Left ventricle myocardium superior (tissue), 1 donor: ENCODE measurements at regions not wholly inside any gene's neighbourhood (a gene's known extent, or its start where the extent isn't known, plus 50 kb on each side); places are given as distances from the start of the nearest gene placed in this dataset.

Experiments
- ATAC-seq: fragments of 200-7000 bp; cut with Tn5 transposase; one replicate; pipeline ENCODE4 v1.9.1; 2020; ENCODE audit warnings: mild to moderate bottlenecking, moderate library complexity
- DNase-seq: peaks from one replicate; pipeline ENCODE4 v3.0.0-alpha.2; 2020
- intact Hi-C: fragments of 100-400 bp; cut with micrococcal nuclease; formaldehyde crosslinking; loops from one replicate; pipeline ENCODE4 v1.11.0; 2022
- donor health status: DM: no; HTN: yes; CAD: no; lungs with severe emphysema.

DNA sequence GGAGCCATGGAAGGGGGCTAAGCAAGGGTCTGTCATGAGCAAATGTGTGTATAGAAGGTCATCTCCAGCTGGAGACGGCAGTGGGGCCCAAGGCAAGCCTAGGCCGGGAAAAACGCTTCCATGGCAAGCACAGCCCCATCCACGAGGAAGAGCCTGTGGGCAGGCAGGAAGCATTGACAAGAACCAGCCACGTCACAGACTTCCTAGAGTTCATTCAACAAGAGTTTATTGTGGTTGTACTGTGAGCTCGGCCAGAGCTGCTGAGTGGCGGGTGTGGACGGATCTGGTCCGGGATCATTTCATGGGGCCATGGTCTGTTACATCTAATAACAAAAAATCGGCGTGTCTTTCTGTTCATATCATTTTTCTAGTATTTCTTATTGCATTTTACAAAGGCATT lies 311.7 kb downstream of the TMEM121 start:
- DNase-seq, result no peak
- no peak for ATAC-seq
- intact Hi-C loops, result no loop called here

DNA sequence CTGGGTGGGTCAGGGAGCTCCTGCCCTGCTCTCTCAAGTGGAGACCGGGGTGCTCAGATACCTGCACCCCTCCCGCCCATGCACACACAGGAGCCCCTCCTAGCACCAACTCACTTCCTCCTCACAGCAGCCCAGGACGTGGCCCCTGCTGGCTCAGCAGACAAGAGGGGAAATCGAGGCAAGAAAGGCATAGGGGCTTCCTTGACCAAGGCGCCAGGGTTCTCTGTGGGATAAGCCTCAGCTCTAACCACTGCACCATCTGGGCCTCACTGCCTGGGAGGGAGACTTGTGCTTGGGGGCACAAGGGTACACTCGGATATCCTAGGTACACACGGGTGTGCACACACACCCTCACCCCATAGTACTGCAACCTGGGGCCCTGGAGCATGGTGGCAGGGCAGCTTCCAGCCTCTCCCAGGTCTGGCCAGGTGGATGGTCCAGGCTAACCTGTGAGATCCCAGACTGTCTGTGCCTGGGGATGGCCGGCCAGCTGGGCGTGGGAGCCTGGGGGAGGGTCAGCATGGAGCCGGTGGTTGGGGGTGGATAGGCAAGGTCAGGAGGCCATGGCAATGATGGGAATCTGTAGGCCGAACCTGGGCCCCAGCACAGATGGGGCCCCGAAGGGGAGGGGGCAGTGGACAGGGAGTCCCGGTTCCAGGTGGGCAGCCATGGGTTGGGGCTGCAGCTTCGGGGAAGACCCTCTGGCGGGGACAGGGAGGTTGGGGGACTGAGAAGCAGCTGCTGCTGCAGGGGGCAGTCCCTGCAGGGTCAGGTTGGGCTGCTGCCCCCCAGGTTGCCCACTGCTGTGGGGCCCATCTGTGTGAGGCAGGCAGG lies 312.4 kb downstream of the TMEM121 start:
- intact Hi-C loops, result no loop called here
- ATAC-seq (no peak), DNase-seq (no peak)

DNA sequence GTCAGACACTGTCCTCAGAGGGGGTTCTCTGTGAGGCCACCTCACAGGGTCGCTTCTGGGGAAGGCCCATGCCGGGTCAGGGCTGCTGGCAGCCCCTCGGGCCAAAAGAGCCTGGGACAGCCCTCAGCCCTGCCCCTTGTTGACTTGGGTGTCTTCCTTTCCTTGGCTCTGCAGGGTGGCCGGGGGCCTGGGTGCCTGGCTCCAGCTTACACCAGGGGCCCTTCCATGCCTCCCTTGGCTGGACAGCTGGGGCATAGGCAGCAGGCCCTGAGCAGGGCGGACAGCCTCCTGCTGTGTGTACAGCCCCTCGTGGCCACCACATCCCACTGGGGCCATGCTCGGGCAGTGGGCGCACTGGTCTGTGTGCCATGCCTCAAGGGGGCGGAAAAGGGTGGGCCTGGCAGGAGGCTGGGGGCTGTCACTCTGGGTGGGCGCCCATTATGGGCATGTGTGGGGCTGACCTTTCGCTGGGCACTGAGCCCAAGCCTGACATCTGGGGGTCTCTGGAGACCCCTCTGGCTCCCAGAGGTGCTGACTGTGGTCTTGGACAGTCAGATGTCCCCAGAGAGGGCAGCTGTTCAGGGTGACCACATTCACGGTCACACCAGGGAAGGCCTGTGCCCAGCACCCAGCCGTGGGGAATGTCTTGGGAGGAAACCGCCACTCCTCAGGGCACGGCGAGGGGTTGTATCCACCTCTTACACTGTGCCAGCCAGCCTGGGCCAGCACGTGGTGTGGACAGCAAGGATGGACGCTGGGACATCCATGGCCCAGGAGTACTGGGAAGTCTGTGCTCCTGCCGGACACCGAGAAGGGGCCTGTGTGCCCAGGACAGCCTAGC lies 313.3 kb downstream of the TMEM121 start:
- intact Hi-C loops, result no loop called here
- no peak for DNase-seq
- no peak for ATAC-seq

DNA sequence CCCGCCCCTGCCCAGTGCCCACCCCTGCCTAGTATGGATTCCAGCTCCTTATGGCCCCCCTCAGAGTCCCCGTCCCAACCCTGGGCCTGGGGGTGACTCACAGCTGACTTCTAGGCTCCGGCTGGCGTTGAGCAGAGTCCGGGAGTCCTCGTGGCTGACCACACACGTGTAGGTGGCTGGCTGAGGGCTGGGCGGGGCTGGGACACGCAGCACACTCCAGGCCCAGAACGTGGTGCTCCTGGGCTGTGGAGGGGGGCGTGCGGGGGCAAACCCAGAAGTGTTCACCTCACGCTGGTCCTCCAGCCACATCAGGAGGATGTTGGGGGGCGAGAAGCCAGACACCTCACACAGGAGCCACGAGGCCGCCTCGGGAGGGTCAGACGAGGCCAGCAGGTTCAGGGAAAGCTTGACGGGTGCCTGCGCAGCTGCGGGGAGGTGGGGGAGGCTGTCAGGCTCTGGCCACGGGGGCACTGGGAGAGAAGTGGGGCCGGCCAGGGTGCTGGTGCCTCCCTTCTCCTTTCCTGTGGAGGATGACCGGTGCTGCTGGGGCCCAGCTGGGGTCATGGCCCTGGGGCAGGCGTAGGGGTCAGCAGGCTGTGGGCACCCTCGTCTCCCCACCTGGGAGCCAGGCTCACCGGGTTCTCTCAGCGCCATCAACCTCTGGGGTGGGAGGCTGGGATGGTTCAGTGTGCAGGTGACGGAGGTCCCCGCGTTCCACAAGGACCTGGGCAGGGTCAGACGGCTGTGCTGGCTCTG lies 314.1 kb downstream of the TMEM121 start:
- ATAC-seq, result no peak
- no peak for DNase-seq
- intact Hi-C loops, result no loop called here

DNA sequence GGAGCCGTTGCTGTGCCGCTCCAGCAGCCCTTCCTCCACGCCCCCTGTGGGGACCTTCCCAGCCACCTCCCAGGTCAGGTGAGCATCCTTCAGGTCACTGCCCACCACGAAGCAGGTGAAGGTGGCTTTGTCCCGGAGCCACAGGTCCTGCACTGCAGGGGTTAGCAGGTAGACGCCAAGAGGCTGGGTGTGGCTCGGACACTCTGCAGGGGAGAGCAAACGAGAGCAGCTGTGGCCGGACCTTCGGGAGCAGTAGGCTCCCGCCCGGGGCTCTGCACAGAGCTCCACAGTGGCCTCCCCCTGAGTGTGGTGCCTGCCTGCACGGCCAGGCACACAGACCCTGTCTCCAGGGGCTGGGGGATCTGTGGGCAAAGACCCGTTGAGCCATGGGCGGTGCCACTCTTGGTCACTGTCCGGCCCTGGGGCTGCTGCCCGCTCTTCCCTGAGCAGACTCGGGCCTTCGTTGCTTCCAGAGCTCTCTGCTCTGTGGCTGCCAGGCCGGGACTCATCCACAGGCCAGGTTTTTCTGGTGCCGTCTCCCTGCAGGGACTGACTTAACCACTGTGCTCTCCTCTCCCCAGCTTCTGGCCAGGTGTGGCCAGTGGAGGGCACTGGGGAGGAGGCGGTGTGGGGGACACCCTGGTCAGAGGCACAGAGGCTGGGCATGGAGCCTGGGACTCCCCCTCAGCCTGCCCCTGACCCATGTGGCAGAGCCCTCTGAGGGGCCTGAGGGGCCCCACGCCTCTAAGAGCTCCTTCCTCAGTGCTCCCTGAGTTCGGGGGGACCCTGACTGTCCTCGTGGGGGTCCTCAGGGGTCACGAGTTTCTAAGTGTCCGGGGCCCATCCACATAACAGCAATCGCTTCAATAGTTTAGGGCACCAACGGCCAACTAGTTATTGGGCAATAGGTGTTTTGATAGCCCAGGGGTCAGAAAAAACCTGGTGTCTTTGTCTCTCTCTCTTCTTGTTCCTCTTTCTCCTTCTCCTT lies 314.9 kb downstream of the TMEM121 start:
- DNase-seq (no peak), ATAC-seq (no peak)
- intact Hi-C loops, result no loop called here

DNA sequence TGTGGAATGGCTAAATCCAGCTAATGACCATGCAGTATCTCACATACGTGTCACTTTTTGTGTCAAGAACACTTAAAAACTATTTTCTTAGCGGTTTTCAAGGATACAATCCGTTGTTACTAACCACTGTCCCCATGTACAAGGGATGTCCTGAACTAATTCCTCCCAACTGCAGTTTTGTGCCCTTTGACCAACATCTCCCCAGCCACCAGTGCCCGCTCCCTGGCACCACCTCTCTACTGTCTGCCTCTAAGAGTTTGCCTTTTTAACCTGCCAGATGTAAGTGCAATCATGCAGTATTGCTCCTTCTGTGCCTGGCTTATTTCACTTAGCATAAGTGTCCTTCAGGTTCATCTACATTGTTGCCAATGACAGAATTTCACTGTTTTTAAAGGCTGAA lies 315.7 kb downstream of the TMEM121 start:
- intact Hi-C loops, result no loop called here
- ATAC-seq (no peak), DNase-seq (no peak)

DNA sequence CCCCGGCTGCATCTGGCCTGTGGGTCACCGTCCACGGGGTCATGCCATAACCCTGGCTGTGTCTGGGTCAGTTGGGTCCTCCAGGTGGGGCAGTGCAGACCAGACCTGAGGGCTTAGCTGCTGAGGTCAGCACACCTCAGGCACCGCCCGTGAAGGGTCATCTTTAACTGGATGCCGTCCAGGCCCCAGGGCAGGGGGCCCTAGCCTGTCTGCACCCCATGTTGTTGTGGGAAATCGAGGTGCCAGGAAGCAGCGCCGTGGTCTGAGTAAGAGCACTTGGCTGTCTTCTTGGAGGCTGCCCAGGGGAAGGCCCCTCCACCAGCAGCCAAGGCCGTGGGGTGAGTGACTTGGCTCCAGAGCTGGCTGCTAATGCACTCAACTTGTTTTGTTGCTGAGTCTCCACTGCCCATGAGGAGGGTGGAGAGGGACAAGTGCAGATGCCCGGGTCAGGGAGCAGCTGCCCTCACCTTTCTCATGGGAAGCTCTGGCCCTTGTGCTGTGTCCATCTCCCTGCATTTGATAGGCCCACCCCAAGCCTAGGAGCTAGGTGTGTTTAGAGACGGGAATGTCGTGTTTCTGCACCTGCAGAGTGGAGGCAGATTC lies 317.2 kb downstream of the TMEM121 start:
- ATAC-seq (no peak), DNase-seq (no peak)
- intact Hi-C loops, result no loop called here

DNA sequence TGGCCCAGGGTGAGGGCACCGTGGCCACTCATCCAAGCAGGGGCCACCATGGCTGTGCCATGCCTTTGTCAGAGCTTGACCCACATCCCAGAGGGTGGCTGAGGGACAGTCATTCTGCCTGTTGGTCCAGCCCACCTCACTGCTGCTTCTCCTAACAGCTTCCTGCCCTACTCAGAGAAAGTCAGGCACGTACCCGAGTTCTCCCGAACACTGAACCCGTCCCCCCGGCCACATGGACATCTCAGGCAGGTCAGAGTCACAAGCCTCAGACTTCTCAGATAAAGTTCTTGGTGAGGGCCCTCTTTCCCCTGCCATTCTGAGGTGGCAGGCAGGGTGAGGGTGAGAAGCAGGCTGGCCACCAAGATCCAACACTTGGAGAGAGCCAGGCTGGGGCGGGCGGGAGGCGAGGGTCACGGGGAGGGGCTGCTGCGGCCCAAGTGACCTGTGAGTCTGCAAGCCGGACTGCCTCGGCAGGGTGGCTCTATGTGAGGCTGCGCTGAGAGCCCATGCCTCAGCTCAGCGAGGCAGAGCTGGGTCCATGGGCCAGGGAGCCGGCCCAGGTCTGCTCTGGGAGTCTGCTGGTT lies 317.8 kb downstream of the TMEM121 start:
- ATAC-seq (no peak), DNase-seq (no peak)
- intact Hi-C loops, result no loop called here

DNA sequence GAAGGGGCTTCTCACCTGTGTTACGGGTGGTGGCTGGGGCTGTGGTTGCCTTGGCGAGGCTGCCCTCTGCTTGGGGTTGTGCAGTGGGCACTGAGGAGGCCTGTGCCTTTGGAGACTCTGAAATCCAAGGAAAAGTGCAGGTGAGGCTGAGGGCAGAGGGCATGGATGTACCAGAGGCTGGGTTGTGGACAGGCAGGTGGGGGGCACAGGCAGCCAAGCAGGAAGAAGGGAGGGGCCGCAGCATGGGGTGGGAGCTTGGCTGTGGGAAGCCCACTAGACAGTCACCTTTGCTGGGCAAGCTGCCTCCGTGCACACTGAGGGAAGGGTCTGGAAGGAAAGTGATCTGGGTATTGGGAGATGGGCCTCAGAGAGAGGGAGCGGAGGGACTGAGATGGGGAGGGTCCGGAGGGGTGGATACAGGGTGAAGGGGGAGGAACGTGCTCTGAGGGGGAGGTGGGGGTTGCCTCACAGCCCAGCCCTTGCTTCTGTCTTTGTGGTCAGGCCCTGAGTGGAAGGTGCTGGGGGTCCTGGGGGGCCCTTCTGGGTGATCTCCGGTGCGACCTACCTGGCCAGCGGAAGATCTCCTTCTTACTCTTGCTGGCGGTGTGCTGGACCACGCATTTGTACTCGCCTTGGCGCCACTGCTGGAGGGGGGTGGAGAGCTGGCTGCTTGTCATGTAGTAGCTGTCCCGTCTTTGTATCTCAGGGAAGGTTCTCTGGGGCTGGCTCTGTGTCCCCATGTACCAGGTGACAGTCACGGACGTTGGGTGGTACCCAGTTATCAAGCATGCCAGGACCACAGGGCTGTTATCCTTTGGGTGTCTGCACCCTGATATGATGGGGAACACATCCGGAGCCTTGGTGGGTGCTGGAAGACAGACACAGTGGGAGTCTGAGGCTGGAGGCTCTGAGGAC lies 318.7 kb downstream of the TMEM121 start:
- intact Hi-C loops, result no loop called here
- DNase-seq, result no peak
- no peak for ATAC-seq

DNA sequence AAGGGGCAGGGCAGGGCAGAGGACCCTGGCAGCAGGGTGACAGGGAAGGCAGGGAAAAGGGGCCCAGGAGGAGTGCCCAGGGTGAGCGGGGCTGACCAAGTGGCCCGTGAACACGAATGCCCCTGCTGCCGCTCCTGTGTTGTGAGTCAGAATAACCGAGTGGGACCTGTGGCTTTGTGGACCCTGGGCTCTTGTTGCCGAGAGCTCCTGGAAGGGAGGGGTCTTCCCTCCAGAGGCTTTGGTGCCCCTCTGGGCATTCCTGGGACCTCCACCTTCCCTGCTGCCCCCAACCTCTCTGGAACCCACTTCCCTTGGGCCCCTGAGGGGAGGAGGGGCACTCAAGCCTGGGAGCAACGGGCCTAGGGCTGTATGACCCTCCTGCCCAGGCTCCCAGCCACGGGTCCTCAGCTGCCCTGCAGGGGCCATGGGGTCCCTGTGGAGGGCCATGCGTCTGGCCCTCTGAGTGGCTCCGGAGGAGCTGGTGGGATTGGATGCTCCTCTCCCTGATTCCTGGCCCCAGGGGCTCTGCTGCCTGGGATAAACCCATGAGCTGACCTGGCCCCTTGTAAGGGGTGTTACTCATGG lies 319.4 kb downstream of the TMEM121 start:
- no peak for DNase-seq
- intact Hi-C loops, result no loop called here
- no peak for ATAC-seq

DNA sequence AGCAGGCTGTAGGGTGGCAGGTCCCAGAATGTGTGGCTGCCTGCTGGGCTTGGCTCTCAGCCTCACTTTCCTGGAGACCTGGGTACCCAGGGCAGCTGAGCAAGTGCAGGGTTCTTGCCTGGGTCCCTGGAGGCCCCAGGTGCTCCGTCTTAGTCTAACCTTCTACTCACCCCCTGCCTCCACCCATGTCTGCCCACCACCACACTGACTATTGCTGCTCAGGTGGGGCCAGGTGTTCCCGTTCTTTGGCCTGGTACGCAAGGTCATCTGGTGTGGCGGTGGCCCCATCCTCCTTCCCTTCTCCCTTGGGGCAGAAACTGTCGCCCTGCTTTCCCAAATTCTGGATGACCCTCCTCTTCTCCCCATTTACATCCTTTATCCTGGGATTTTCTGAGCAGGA lies 319.9 kb downstream of the TMEM121 start:
- intact Hi-C loops, result no loop called here

DNA sequence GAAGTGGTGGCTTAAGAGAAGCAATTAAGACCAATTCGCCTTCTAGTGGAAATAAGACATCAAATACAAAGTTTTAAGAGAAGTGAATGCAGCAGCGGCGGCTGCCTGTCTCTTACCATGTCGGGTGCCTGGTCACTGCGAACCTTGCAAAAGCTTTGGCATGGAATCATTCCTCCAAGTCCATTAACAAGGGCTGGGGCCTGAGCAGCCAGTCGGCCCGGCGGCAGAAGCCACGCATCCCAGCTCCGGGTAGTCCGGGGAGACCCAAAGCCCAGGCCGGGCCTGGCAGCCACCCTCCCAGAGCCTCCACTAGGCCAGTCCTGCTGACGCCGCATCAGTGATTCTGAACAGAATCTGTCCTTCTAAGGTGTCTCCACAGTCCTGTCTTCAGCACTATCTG lies 321.0 kb downstream of the TMEM121 start:
- intact Hi-C loops, result no loop called here
- no peak for ATAC-seq
- no peak for DNase-seq

More for the DNA sequence above, 319.9 kb downstream of the TMEM121 start:
- no peak for ATAC-seq
- no peak for DNase-seq

DNA sequence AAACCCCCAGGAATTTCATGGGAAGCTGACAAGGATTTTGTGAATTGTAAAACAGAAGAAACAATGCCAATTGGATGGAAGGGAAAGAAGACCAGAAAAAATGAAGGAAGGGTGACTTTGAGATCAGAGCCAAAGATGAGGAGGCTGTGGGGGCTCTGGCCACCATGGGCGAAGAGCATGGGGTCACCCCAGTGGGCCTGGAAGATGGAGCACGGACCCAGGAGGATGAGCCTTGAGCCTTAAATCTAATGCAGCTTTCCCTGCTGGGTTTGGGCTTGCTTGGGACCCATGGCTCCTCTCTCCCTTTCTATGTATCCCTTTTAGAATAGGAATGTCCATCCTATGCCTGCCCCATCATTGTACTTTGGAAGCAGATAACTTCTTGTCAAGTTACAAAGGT lies 322.2 kb downstream of the TMEM121 start:
- DNase-seq (no peak), ATAC-seq (no peak)
- intact Hi-C loops, result no loop called here

DNA sequence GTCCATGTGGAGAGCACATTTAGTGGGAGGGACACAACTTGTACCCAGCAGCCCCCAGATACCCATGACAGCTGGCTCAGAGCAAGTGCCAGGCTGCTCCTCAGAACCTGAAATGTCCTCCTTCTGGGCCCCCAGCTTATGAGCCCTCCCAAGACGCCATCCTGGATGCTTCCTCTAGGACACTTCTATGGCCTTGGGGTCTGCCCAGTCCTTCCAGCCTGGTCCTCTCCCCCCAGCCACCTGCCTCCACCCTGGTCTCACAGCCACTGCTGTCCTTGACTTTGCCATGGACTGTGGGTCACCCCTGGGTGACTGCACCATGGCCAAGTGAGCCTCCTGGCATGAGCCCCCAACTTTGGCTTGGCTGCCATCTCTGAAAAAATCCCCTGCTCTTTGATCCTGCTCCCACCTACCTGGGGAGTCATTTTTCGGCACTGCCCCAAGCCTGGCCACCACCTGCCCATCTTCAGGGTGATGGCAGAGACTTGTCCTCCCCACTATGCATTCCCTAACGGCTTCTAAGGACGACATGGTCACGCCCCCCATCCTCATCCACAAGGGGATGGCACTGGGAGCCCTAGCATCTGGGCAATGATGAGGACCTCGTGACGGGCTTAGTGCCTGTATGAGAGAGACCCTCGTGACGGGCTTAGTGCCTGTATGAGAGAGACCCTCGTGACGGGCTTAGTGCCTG lies 323.7 kb downstream of the TMEM121 start:
- ATAC-seq (no peak), DNase-seq (no peak)
- intact Hi-C loops, result no loop called here

DNA sequence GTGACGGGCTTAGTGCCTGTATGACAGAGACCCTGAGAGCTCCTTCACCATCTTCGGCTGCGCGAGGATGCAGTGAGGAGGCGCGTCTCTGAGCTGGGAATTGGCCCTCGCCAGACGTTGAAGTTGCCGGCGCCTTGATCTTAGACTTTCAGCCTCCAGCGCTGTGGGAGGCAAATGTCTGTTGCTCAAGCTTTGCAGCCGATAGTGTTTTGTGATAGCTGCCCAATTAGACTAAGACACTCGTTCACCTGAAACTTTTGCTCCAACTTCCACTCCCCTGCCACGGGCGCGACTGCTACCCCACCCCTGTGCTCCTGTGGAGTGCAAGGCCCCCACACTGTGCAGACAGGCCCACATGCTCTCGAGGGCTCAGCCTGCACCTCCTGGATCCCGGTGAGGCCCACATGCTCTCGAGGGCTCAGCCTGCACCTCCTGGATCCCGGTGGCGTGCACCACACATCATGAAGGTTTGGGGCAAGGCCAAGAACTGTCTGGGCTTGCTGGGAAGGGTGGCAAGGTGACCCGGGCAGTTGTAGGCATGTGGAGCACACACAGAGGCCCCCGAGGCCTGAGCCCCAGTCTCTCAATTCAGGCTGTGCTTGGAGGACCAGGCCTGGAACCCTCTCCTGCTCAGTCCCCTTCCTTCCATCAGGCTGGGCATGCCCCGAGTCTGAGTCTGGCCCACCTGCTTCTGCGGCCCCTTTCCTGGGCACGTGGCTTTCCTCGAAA lies 324.6 kb downstream of the TMEM121 start:
- intact Hi-C loops, result no loop called here
- no peak for ATAC-seq
- DNase-seq, result no peak
